Coronary artery (tissue), 2 donors: ENCODE measurements at regions not wholly inside any gene's neighbourhood (a gene's known extent, or its start where the extent isn't known, plus 50 kb on each side); places are given as distances from the start of the nearest gene placed in this dataset.
"Not testable (repeated sequence)": the region's sequence is repeated elsewhere in the genome, so short reads cannot be mapped to it uniquely, and the experiment has no call there.

ENCODE experiments used
- DNase-seq: peaks from one replicate; pipeline ENCODE4 v3.0.0-alpha.2; 2017; ENCODE audit warnings: low spot score
- H3K27ac ChIP-seq, 2 donors: fragments of 200-600 bp; sonication (generic); one replicate each; pipeline ENCODE4 v1.5.1; 2016 to 2019
- H3K4me3 ChIP-seq: fragments of 200-600 bp; sonication (generic); 2 replicates; pipeline ENCODE4 v1.5.1; 2016; ENCODE audit warnings: mild to moderate bottlenecking, moderate library complexity
- TF ChIP-seq, protein P1 (sequence below): fragments of 200-600 bp; sonication (generic); IDR thresholded peaks from one replicate; pipeline ENCODE4 v1.5.1; 2019; ENCODE audit warnings: antibody characterized with exemption

DNA sequence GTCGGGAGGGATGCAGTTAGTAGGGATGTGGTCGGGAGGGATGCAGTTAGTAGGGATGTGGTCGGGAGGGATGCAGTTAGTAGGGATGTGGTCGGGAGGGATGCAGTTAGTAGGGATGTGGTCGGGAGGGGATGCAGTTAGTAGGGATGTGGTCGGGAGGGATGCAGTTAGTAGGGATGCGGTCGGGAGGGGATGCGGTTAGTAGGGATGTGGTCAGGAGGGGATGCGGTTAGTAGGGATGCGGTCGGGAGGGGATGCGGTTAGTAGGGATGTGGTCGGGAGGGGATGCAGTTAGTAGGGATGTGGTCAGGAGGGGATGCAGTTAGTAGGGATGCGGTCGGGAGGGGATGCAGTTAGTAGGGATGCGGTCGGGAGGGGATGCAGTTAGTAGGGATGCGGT is 96.2 kb downstream of the BDH1 start:
- not testable (repeated sequence) for H3K27ac ChIP-seq, H3K4me3 ChIP-seq, DNase-seq

DNA sequence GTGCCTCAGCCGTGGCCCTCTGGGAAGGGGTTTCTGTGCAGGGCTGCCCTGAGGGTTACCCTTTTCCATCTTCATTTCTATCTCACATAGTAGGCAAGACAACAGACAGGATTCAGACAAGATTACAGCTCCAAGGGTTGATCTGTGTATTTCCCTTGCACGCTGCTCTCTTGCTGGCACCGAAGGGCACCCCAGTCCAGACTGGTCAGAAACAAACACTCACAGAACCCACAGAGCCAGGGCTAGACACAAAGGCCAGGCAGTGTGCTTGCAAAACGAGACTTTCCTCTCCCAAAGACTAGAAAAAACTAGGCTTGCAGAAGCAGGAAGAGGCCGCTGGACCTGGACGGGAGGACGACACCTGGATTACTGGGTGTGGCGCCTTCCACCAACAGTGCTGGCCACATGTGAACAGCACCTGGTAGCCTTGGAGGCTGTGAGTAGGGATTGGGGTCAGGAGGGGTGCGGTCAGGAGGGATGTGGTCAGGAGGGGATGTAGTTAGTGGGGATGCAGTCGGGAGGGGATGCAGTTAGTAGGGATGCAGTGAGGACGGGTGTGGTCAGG is 96.8 kb downstream of the BDH1 start:
- no peak overlapping the region for H3K27ac ChIP-seq

DNA sequence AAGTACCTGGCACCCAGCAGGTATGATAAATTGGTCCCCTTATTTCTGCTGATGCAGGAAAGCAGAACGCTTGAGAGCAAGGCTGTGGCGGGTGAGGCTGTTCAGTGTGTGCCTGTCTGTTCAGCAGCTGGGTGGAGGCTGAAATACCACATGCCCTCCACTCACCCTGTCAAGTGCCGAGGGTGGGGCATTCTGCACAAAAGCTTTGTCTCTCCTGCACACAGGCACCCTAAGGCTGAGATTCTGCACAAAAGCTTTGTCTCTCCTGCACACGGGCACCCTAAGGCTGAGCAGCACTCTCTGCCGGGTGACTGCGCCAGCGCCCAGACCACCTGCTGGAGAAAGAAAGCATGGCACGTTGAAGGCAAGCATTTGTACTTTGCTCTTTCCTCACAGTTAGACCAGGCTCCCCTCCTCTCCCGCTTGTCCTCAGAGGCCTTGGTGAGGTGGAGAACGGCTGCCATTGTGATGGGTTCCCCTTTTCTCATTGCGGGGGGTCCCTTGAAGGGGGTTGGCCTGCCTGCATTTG is 97.5 kb downstream of the BDH1 start:
- Histone ChIP-seq H3K4me3 (no peak overlapping the region), H3K27ac (no peak overlapping the region)
- no peak for DNase-seq
- TF ChIP-seq, protein P1, sequence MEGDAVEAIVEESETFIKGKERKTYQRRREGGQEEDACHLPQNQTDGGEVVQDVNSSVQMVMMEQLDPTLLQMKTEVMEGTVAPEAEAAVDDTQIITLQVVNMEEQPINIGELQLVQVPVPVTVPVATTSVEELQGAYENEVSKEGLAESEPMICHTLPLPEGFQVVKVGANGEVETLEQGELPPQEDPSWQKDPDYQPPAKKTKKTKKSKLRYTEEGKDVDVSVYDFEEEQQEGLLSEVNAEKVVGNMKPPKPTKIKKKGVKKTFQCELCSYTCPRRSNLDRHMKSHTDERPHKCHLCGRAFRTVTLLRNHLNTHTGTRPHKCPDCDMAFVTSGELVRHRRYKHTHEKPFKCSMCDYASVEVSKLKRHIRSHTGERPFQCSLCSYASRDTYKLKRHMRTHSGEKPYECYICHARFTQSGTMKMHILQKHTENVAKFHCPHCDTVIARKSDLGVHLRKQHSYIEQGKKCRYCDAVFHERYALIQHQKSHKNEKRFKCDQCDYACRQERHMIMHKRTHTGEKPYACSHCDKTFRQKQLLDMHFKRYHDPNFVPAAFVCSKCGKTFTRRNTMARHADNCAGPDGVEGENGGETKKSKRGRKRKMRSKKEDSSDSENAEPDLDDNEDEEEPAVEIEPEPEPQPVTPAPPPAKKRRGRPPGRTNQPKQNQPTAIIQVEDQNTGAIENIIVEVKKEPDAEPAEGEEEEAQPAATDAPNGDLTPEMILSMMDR, result no peak

More for the DNA sequence above, 96.8 kb downstream of the BDH1 start:
- DNase-seq, result no peak
- no peak overlapping the region for H3K4me3 ChIP-seq
- TF ChIP-seq, protein P1, result no peak

DNA sequence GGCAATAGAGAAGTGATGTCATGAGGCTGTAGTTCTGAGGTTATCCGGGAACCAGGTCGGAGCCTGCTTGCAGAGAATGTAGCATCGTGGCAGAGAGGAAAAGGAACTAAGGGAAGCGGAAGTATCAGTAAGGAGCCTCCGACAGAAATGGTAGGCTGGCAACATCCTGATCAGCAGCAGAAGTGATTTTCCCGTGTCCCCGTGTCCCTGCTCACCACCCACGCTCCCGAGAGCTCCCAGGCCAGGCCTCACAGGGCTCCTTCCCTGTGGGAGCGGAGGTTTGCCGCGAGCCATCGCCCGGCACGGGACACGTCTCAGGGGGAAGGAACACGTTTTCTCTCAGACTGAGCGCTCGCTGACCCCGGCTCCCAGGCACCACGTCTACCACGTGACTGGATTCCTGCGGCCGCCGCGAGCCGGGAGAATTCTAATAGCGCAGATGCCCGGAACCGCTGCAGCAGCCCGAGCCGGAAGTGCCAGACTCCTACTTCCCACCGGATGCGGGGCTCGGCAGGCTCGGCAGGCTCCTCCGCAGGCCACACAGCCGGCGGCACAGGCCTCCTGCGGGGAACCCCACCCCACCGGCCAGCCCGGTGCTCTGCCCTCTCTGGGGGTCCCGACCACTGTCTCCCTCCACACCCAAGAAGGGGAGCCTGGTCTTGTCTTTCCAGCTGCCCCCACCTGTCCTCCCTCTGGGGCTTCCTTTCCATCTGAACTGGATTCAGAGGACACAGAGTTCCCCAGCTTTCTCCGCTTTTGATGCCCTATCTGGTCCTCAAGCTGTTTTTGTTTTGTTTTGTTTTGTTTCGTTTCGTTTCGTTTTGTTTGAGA is 99.3 kb downstream of the BDH1 start:
- peak; percentile 90 for DNase-seq
- Histone ChIP-seq H3K27ac (peak overlapping the region; percentile 58 to 81), H3K4me3 (peak overlapping the region; percentile 74)
- TF ChIP-seq, protein P1, result no peak

DNA sequence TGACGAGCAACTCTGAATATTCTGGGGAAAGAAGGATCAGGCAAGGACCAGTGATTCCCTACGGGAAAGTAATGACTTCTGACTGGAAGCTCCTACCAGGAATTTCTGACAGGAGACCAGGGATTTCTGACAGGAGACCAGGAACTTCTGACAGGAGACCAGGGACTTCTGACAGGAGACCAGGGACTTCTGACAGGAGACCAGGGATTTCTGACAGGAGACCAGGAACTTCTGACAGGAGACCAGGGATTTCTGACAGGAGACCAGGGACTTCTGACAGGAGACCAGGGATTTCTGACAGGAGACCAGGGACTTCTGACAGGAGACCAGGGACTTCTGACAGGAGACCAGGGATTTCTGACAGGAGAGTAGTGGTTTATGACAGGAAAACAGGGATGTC is 100.9 kb downstream of the BDH1 start:
- H3K27ac ChIP-seq, DNase-seq, H3K4me3 ChIP-seq: not testable (repeated sequence)

DNA sequence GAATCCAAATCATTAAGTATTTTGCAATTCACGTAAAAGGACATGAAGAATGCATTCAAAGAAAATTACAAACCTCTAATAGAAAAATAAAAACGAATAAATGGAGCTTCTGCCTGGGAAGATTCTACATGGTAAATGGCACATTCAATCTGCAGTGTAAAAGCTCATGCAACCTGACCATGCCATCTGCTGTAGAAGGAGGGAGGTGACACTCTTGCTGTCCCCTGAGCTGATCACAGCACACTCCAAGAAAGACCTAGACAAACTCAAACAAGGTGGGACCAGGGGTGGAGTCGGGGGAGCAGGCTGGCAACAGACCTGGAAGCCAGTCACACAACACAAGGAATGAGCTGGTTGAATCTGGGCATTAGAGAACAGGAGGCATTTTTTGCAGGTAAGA is 101.8 kb downstream of the BDH1 start:
- no peak for DNase-seq
- no peak overlapping the region for H3K27ac ChIP-seq
- no peak overlapping the region for H3K4me3 ChIP-seq
- TF ChIP-seq, protein P1, result no peak

DNA sequence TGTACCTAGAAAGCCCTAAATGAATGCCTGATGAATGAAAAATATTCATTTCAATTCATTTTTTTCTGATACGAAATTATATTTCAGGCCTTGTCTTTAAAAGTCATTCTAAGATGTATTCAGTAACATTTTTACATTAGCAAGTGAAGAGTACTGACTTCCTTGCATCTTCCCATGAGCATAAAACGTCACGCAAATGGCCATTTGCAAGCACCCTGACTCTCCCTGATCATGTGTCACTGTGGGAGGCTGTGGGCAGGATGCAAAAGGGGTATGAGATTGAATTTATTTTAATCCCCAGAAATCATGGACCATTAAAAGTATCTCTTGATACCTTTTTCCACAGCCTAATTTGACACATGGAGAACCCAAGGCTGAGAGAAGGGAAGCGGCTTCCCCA is 105.0 kb downstream of the BDH1 start:
- TF ChIP-seq, protein P1, result no peak
- Histone ChIP-seq H3K27ac (no peak overlapping the region), H3K4me3 (no peak overlapping the region)
- DNase-seq, result no peak

DNA sequence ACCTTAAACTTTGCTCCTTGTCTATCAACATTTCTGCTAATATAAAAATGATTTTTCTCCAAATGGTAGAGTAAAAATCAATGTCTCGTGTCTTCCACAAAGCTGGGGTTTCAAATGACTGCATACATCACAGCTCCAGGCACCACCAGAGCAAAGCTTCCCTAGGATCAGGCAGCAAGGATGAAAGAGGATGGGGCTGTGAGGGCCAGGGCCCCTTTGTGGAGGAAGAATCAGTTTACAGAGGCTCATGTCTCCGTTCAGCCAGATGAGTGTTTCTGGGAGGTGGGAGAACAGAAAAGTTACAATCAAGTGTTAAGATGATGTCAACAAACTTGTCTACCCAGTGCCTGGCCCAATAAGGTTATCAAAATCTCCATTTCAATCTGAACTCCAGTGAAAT is 105.5 kb downstream of the BDH1 start:
- no peak for DNase-seq
- TF ChIP-seq, protein P1, result no peak
- H3K4me3 ChIP-seq, result no peak overlapping the region
- H3K27ac ChIP-seq, result no peak overlapping the region

DNA sequence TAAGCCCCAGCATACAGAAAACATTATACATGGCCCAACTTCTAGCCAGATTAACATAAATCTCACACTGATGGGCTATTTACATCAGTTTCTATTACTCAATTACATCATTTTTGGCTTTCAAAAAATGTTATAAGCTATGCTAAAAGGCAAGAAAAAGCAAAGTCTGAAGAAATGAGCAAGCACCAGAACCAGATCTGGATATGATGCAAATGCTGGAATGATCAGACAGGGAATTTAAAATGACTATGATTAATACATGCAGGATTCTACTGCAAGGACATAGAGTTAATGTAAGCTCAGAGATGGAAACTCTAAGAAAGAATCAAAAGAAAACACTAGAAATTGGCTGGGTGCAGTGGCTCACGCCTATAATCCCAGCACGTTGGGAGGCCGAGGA is 106.6 kb downstream of the BDH1 start:
- not testable (repeated sequence) for H3K27ac ChIP-seq, DNase-seq, H3K4me3 ChIP-seq

DNA sequence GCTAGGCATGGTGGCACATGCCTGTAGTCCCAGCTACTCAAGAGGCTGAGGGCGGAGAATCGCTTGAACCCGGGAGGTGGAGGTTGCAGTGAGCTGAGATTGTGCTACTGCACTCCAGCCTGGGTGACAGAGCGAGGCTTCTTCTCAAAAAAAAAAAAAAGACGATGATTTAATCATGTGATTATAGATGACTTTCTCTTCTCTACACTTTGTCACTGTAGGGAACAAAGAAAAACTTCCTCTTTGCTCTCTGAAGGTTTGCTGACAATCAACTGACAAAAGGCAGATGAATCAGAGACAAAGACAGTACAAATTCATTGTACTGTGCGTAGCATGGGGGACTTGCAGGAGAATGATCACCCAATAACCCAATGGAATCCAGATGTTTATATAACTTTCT is 108.0 kb downstream of the BDH1 start:
- not testable (repeated sequence) for DNase-seq, H3K27ac ChIP-seq, H3K4me3 ChIP-seq
